Astrocyte of the cerebellum (primary cell): ENCODE measurements at regions not wholly inside any gene's neighbourhood (a gene's known extent, or its start where the extent isn't known, plus 50 kb on each side); places are given as distances from the start of the nearest gene placed in this dataset.

Source experiments
- DNase-seq: peaks from one replicate; pipeline ENCODE4 v3.0.0-alpha.2; 2011; ENCODE audit warnings: low read depth
- H3K4me3 ChIP-seq: 2 replicates; pipeline ENCODE4 v1.5.1; 2011; ENCODE audit warnings: mild to moderate bottlenecking, low read depth, low read length, moderate library complexity
- CTCF ChIP-seq: IDR thresholded peaks from 2 replicates; pipeline ENCODE4 v1.5.1; 2012; ENCODE audit warnings: low read length, low read depth, moderate library complexity, mild to moderate bottlenecking; ENCODE audit errors: missing control alignments
- in situ Hi-C: cut with HindIII; loops from 2 replicates; pipeline ENCODE4 v1.10.0; 2017; ENCODE audit warnings: low sequenced_read_pairs

DNA sequence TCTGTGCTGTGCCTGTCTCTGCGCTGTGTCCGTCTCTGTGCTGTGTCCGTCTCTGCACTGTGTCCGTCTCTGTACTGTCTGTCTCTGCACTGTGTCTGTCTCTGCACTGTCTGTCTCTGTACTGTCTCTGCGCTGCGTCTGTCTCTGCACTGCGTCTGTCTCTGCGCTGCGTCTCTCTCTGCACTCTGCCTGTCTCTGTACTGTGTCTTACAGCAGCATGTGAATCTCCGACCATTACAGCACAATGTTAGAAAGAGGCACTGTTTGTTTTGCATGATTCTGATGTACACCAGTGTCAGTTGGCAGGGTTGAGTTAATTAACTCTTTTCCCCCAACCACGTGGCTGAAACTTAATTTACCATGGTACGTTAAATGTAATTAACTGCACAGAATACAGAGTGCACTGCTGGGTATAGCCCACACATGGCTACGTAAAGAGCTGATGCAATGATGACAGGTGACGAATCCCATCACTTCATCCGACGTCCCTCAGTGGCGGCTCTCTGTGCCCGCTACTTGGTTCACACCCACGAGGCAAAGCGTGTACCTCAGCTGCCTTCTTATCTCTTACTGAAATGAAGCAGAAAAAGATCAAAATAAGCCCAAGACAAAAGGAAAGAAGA, 127.7 kb upstream of the SFSWAP start:
- TF ChIP-seq CTCF = no peak
- no peak for DNase-seq
- H3K4me3 ChIP-seq = no peak overlapping the region
- in situ Hi-C loops = no loop called here

DNA sequence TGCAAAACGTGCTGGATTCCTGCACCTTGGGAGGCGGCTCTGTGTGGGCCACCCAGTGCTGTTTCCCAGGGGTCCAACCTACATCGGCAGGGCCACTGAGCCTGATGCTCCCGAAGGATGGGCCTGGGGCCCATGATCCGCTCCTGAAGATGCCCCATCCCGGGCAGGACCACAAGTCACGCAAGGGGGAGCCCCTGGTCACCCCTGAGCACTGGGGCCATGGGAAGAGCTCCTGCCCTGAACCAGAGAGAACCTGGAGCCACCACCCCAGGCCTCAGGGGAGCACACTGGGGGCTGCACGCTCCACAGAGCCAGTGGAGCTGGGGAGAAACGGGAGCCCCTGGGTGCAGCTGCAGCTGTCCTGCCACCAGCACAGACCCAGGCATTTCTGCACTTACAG, 124.6 kb upstream of the SFSWAP start:
- in situ Hi-C loops = no loop called here
- TF ChIP-seq CTCF = no peak
- H3K4me3 ChIP-seq = no peak overlapping the region
- DNase-seq = no peak

DNA sequence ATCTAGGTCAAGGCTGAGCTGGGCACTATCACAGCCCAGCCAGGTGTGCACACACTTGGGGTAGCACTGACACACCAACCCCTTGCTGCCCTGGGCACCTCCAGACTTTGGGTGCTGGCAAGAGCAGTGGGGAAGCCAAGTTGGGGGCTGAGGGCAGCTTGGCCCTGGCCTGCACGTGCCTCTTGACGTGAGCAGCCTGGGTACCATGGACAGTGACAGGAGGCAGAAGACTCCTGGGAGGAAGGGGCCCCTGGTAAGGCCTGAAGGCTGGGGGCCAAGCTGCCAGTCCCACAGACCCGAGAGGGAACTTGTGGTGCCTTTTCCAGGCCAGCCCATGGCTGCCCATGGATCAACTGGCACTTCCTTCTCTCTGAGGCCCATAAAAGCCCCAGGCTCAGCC, 124.1 kb upstream of the SFSWAP start:
- TF ChIP-seq CTCF = no peak
- DNase-seq = no peak
- in situ Hi-C loops = no loop called here
- no peak overlapping the region for H3K4me3 ChIP-seq

DNA sequence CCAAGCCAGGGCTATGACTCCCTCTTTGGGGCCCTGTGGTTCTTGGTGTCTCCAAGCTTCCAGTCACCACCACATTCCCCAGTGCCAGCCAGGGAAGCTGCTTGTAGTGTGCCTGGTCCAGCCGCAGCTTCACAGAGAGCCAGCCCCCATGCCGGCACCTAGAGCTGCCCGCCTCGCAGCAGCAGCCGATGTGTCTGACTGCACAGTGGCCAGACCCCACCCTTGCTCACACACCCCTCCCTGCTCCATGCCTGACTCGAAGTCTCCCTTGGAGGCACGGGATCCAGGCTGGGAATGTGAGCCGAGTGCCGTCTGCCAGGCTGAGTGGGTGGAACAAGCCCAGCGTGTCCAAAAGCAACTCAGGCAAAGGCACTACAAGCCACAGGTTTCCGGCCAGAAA, 123.3 kb upstream of the SFSWAP start:
- H3K4me3 ChIP-seq = no peak overlapping the region
- in situ Hi-C loops = no loop called here
- no peak for TF ChIP-seq CTCF
- no peak for DNase-seq

DNA sequence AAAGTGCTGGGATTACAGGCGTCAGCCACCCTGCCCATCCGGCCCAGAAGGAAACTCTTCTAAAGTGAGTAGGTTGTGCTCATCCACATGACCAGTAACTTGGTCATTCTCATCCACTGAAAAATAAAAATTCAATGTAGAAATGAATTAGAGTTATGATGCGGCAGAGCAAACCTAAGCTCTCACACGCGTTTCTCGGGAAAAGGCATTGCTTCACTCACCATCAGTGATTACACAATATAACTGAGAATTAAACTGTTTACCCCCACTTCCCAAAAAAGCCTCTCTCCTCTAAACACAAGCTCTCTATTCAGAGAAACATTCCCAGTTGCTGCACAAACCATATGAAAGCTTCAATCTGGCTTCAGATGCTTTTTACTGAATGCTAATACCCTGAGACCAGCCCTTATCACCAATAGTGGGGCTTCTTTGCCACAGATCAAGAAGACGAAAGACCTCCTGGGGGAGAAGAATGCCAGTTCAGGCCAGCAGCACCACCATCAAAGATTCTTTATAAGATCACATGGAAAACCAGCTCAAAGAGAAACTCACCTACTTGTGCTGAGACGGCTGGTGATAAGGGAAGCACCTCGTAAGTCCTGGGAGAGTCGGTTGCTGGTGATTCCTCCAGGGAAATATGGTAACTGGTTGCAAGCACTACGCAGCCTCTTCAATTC, 121.5 kb upstream of the SFSWAP start:
- in situ Hi-C loops = no loop called here
- TF ChIP-seq CTCF = no peak
- no peak for DNase-seq
- no peak overlapping the region for H3K4me3 ChIP-seq

DNA sequence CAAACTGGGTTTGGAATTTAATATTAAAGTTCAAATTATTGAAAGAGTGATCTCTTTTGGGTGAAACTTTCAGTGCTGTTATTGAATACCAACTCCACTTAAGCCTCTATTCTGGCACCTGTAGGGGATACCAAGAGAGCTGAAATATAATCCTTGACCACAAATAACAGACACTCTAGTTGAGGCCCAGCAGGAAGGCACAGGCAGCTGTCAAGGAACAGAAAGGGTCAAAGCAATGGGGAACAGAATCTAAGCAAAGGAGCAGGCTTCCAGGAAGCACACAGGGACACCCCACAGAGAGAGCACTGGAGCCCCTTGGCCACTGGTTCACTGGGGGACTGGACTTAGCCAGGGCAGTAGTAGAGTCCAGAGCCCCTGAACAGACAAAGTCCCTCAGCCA, 120.9 kb upstream of the SFSWAP start:
- no peak overlapping the region for H3K4me3 ChIP-seq
- in situ Hi-C loops = no loop called here
- TF ChIP-seq CTCF = no peak
- no peak for DNase-seq

DNA sequence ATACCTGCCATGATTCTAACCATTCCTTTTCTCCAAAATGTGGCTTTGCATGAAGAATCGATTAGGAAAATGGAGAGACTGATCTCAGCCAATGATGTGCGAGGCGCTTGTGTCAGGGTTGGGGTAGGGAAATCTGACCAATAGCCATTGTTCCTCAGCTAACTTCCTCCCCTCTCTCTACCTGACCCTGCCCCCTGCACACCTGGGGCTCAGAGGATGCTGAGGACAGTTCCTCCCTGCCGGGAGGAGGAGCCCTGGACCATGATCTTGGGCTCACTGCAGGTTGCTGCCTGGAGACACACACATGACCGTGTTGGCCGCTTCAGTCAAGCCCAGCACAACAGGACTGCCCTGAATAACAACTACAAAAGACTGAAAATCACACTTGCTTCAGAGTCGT, 119.8 kb upstream of the SFSWAP start:
- no peak overlapping the region for H3K4me3 ChIP-seq
- in situ Hi-C loops = no loop called here
- no peak for DNase-seq
- no peak for TF ChIP-seq CTCF
